DLD1 (cell line): ENCODE measurements at regions not wholly inside any gene's neighbourhood (a gene's known extent, or its start where the extent isn't known, plus 50 kb on each side); places are given as distances from the start of the nearest gene placed in this dataset.

Experiments
- in situ Hi-C: cut with HindIII; loops from 2 replicates; pipeline ENCODE4 v1.10.0; 2017; ENCODE audit warnings: low sequenced_read_pairs

DNA sequence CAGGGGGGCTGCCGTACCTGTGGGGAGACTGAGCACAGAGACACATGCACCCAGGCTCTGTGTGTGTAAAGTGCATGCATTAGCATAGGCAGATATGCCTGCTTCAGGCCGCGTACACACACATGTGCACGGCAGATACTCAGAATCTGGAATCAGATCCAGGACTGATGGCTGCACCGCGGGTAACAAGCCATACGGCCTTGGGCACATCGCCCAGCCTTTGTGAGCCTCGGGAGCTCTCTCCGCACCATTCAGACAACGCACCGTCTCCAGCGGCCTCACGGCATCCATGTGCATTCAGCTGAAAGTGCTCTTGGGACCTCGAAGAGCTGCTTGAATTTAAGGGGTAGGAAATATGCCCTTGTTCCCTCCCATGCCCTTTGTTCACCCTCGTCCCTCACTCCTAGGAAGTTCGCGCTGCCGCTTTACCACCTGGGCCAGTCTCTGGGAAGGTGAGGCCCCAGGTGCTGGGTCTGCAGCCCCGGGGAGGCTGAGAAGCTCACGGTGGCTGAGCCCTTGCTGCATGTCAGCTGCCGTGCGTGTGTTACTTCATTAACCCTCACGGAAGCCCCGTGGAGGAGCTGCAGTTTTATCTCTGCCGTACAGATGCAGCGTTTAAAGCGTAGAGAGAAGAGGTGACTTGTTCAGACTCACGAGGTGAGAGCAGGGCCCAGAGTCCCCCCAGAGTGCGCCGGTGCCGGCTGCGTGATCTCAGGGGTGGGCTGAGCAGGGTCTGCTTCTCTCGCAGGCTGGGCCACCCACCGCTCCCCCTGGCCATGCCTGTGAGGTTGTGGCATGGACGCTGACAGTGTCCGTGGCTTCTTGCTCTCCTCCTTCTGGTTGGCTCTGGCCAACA lies 377.7 kb upstream of the MYT1L start:
- in situ Hi-C loops = no loop called here

DNA sequence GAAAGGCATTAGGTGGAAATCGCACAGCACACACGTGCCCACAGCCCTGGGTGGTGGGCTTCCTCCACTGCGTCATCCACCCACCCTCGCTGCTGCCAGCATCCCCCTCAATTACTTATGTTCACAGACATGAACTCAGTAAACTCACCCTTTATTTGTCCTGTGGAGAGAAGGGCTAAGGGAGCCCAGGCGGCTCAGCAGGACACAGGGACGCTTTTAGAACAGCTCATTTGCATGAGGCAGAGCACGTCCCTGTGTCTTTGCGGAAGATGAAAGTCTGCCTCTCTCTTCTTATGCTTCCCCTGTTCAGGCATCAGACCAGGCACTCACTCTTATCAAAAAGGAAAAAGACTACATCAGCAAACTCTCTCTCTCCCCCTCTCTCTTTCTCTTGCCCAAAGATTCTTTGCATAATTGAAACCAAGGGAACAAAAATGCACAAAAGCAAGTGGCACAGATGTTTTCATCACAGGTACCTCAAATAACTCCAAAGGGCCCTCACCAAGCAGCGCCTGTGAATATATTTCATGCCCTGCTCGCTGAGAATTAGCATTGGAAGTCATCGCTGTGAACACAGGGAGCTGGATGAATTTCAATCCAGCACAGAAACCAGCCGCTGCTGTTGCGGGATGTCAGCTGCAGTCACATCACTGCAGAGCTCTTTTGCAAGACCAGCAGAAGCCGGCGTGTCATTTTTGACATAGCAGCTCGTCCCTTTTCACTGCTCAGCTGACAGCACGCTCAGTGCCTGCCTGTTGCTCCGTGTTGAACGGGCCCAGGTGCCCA lies 376.3 kb upstream of the MYT1L start:
- in situ Hi-C loops = no loop called here

DNA sequence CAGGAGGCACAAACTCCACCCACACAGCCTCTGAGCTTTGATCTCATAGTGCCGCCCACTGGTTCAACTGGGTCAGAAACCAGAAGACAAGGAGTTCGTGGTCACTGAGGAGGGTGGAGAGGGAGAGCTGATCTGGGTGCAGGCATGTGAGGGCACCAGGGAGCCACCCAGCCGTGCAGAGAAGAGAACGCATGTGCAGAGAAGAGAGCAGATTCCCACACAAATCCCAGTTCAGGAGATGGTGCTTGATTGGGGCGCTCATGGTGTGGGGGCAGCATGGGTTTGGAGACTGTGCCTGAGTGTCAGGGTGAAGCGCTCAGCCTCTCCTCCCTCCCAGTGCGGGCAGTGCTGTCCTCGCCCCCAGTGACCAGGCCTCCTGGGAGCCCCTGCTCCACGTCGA lies 375.2 kb upstream of the MYT1L start:
- in situ Hi-C loops = no loop called here

DNA sequence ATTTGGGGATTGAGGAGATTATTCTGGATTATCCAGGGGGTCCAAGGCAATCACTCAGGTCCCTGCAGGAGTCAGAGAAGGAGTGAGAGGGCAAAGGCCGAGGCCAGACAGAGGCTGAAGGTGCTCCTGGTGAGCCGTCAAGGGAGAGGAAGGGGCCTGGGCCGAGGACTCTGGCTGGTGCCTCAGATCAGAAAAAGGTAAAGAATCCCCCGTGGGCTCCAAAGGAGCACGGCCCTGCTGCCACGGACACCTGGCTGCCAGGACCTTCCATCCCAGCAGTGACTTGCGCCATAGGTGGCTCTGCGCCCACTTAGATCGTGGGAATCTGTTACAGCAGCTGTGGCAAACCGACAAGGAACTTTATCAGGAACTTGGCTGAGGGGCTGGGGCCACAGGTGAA lies 374.8 kb upstream of the MYT1L start:
- in situ Hi-C loops = no loop called here

DNA sequence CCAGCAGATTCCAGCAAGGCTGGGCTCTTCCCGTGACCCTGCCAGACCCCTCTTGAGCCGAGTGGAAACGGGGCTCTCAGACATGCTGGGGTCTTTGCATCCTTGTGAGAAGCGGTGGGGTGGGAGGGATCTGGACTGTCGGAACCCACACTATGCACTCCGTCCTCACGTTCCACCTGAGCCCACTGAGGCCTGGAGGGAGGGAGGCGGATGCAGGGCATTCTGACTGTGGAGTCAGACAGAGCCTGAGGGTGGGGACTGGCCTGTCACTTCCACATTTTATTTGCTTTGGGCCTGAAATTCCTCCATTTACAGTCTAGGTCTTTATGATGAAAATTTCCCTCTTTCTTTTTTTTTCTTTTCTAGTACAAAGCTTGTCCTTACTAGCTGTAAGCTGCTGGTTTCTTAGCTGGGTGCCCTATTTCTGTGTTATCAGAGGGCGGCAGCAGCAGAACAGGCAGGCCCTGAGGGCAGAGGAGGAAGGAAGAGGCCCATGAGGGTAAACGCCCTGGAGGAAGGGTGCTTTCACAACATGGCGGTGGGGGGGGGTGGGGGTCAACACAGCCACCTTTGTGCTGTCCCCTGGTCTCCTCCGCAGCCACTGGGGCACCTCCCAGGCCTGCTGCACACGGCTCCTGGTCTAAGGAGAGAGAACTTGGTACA lies 373.5 kb upstream of the MYT1L start:
- in situ Hi-C loops = no loop called here

DNA sequence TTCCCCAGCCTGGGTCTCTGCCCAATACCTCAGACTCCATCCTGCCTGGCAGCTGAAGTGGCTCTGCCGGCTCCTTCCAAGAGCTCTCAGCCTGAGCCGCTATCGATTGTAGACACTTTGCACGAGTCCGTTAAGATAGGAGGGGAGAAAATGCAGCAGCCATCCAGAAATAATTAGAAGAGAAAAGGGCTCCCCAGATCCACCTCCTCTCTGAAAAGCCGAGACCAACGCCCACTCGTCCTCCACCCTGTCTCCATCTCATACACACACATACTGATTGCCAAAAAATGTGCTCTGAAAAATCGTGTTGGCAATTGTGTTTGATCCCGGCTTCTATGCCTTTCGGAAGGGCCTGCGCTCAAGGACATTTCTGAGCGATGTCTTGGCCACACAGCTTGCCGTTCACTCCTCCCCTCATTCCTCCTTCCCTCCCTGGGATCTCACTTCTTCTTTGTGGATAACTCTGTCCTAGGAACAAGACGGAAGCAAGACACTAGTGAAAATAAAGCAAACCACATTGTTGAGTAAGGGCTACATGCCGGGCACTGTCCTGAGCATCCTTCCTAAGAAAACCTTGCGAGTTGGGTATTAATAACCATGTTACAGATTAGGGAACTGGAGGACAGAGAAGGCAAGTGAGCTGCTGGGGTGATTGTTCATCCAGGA lies 372.8 kb upstream of the MYT1L start:
- in situ Hi-C loops = no loop called here

DNA sequence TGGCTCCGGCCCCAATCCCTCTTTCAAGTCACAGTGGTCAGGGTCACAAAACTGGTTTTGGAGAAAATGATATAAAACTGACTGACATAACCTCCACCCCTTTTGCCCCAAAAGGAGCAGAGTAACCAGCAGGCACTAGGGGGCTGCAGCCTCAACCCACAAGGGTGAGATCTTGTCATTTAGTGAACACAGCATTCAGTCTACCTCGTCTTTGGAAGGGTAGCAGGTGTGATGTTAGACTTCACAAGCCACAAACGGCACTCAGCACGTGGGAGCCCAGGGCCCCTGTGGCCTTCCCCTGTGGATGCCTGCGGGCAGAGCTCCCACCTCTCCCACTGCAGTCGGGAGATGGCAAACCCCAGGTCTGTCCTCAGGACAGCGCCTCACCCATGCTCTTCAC lies 372.1 kb upstream of the MYT1L start:
- in situ Hi-C loops = no loop called here

DNA sequence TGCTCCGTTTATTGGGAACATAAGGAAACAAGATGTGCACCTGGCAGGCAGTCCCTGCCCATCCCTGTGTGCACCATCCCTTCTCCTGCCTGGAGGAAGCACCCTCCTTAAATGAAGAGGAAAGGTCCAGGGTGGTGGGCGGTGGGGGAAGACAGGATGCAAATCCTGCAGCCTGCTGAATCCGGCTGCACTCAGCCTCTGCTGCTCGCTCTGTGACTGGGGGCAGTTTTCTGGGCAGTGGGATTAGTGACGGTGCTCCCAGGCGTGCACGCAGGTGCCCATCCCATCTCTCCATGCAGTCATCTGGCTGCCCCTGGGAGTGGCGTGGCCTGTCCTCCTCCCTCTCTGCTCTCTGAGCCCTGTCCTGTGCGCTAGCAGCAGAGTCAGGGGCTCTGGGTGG lies 371.3 kb upstream of the MYT1L start:
- in situ Hi-C loops = no loop called here

DNA sequence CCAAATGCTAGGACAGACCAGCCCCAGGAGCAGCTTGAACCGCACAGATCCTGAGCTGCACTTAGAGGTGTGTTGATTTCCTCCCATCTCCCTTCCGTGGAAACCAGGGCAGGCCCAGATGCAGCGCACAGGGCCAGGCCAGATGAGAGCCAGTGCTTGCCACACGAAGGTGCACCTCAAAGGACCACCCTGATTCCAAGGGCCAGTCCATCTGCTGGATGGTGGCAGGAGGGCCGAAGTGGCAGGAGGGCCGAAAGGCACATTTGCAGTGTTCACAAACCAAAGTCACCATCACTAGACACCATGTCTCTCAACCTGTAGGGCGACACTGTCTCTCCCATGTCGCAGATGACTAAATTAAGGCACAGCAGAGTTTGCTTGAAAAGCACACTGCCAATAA lies 370.7 kb upstream of the MYT1L start:
- in situ Hi-C loops = no loop called here

DNA sequence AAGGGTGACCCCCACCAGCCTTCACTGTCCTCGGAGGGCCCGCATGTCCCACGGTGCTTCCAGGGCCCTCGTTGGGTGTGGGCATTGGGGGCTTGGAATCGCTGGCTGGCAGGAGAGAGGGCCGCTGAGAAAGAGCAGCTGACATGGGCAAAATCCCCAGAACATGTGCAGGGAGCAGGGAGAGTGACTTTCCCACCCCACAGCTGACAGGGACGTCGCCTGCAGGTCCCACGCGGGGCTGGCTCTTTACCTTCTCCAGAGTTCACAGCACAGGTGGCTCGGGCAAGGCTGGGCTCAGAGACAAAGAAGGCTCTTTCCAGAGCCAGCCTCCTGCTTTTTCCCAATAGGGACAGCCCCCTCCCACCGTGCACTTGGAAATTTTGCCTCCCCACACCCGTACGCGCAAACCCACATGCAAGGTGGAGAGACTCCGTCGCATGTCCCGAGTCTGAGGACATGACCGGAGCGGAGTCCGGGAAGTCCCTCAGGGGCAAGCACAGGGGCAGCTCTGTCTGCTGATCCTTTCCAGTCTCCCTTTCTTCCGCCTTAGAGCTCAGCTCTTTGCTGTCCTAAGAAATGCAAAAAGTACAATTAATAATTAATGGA lies 370.2 kb upstream of the MYT1L start:
- in situ Hi-C loops = no loop called here

DNA sequence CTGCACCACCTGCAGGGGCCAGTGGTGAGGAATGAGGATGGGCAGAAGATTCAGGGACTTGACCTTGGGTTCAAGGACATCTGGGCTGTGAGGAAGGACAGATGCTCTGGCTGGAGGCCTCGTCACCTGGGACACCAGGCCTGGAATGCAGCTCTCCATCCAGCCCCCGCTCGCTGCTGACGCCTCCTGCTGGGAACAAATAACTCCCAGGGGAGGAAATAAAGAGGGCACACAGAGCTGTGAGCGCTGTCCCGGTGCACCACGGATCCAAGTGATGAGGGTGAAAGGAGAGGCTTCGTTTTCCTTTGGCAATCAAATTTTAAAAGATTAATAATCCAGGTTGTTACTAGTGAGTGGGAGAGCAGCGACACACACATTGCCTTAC lies 368.0 kb upstream of the MYT1L start:
- in situ Hi-C loops = no loop called here

DNA sequence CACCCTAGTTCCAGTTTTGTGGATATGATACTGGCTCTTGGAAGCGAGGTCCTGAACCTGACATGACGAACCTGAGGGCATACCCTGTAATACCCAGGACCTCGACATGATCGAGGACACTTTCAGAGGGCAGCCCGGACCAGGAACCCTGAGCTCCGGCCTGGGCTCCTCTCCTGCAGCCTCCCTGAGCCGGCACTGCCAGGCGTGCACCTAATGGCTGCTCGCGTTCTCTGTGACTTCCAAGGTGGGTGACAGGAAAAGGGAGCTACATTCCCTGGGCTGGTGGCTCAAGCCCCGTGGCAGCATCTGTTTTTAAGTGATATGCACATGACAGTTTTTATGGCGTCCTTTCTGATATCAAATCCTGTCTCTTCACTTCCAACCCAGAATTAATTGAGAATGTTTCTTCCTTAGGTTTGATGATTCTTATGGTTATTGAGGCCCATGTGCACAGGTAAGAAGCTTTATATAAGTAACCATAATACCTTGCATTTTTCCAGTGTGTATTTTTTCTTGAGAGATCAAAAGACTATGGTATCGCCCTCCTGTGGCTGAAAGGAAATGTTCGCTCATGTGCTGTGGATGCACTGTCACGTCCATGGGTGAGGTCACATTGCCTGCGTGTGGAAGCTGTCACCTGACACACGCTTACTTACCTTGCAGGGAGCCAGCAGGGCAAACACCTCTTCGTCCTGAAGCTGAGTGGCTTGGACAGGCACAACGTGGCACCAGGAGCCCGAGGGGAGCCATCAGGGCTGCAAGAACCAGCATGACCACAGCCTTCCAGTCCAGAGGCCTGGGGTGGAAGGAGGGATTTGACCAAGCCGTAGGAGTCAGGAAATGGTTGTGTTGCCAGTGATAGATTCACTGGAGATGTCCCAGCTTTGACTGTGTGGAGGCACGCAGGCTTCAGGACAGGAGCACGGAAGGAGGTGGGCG lies 367.4 kb upstream of the MYT1L start:
- in situ Hi-C loops = no loop called here

DNA sequence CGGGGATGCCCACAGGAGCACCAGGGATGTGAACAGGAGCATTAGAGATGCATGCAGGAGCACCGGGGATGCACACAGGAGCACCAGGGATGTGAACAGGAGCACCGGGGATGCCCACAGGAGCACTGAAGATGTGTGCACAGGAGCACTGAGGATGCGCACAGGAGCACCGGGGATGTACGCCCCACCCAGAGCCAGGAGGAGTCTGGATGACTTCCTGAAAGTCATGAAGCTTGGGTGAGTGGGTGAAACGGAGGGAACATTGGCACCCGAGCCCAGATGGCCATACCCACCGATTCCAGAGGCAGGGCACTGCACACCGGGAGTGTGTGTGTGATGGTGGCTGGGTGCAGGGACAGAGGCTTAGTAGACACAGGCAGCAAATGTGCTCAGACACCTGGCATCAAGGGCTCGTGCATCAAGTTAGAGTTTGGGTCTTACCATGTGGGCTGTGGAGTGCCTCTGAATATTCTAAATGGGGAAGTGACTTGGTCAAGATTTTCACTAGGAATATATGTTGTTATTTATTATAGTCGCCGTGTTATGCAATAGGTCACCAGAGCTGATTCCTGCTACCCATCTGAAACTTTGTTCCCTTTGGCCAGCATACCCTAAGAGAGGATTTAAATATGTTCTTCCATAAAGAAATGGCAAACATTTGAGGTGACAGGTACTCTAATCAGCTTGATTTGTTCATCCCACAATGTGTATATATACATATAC lies 365.8 kb upstream of the MYT1L start:
- in situ Hi-C loops = no loop called here

DNA sequence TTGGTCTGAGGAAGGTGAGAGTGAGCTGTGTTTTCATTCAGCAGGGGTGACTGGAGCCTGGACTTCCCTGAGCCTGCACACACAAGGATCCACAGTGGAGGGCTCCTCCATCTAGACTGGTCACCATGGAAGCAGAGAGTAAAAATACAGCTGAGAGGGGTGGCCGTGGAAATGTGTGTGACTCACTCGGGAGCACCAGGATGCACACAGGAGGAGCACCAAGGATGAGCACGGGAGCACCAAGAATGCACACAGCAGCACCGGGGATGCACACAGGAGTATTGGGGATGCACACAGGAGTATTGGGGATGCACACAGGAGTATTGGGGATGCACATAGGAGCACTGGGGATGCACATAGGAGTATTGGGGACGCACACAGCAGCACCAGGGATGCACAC lies 365.2 kb upstream of the MYT1L start:
- in situ Hi-C loops = no loop called here

DNA sequence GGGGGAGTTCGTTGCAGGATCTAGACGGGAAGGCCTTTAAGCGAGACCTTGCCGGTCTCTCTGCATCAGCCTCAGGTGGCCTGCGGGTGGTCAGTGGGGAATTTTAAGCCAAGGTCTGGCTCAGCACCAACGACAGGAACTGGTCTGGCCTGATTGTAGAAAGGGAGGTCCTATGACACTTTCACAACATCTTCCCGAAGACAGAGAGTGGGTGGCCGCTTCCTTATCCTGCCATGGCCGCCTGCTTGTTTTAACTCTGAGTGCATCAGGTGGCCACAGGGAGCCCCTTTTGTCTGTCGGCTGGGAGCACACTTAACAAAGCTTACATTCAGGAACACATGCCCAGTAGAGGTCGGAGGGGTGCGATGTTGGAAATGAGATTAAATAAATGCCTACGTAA lies 363.7 kb upstream of the MYT1L start:
- in situ Hi-C loops = no loop called here

DNA sequence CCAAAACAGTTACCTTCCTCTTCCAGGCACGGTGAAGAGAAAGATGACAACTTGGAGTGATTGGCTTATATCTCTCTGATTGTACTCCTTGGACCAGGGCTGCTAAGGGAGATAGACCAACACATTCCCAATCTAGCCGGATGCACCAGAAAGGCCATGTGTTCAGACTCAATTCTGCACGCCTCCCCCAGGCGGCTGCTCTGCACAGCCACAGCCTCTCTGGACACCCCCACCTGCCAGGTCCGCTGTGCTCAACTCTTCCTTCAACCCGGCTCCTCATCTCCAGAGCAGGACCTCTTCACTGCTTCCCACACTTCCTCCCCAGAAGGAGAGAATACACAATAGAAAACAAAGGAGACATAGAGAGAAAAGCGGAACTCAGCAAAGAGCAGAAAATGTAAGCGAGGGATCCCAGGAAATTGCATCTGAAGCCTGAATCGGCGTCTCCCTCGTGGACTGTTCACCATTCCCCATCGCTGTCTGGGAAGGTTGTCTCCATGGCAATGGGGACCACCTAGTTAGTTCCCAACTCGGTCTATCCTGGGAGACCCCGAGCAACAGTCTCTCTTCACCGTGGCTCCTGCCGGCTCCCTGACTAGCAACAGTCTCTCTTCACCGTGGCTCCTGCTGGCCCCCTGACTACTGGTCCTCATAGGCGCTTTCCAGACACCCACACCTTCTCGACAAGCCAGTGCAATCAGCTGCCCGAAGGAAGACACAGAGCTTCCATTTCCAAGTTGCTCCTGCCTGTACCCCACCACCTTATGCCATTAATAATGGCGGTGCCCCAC lies 361.7 kb upstream of the MYT1L start:
- in situ Hi-C loops = no loop called here

DNA sequence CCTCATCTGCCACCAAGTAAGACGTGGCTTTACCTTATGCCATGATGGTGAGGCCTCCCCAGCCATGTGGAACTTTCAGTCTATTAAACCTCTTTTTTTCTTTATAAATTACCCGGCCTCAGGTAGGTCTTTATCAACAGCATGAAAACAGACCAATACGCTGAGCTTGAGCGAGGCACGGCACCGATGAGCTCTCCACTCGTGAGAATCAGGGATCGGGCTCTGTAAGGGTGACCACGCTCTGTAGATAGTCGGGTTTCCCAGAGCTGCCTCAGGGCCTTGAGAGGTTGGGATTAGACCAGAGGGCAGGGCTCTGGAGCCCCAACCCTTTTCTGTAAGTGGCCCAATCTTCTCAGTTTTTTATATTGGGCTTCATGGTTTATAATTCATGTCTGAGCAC lies 360.3 kb upstream of the MYT1L start:
- in situ Hi-C loops = no loop called here

DNA sequence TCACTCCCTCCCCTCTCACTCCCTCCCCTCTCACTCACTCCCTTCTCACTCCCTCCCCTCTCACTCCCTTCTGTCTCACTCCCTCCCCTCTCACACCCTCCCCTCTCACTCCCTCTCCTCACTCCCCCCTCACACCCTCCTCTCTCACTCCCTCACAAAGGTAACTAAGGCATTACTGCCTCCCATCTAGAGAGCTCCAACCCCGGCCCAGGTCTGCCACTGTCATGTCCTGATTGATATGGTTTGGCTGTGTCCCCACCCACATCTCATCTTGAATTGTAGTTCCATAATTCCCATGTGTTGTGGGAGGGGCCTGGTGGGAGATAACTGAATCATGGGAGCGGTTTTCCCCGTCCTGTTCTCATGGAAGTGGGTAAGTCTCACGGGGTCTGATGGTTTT lies 359.9 kb upstream of the MYT1L start:
- in situ Hi-C loops = no loop called here
